Omental fat pad (tissue), 3 donors: ENCODE measurements at regions not wholly inside any gene's neighbourhood (a gene's known extent, or its start where the extent isn't known, plus 50 kb on each side); places are given as distances from the start of the nearest gene placed in this dataset.

Experiments used
- ATAC-seq: fragments of 150-250 bp; one replicate; pipeline ENCODE4 v1.9.1; 2016; ENCODE audit warnings: mild to moderate bottlenecking, moderate library complexity; ENCODE audit not compliant: low FRiP score
- DNase-seq: peaks from one replicate; pipeline ENCODE4 v3.0.0-alpha.2; 2019; ENCODE audit warnings: low spot score
- TF ChIP-seq, protein P1 (sequence below), 3 donors: fragments of 450-650 bp; IDR thresholded peaks; one replicate each; pipeline ENCODE4 v1.5.1; 2016 to 2017; ENCODE audit warnings: antibody characterized with exemption in 3 of 3, mild to moderate bottlenecking in 3 of 3, moderate library complexity in 2 of 3

DNA sequence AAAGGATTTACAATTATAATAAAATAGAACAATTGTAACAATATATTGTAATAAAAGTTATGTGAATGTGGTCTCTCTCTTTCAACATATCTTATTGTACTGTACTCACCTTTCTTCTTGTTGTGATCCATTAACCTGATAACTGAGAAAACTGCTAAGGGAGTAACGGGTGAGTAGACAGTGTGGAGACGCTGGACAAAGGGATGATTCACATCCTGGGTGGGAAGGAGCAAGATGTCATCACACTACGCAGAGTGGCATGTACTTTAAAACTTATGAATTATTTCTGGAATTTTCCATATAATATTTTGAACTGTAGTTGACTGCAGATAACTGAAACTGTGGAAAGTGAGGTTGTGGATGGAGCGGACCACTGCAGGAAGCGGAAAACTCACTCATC lies 91.2 kb upstream of the PLPP4 start:
- ATAC-seq (no peak), DNase-seq (no peak)
- TF ChIP-seq, protein P1, sequence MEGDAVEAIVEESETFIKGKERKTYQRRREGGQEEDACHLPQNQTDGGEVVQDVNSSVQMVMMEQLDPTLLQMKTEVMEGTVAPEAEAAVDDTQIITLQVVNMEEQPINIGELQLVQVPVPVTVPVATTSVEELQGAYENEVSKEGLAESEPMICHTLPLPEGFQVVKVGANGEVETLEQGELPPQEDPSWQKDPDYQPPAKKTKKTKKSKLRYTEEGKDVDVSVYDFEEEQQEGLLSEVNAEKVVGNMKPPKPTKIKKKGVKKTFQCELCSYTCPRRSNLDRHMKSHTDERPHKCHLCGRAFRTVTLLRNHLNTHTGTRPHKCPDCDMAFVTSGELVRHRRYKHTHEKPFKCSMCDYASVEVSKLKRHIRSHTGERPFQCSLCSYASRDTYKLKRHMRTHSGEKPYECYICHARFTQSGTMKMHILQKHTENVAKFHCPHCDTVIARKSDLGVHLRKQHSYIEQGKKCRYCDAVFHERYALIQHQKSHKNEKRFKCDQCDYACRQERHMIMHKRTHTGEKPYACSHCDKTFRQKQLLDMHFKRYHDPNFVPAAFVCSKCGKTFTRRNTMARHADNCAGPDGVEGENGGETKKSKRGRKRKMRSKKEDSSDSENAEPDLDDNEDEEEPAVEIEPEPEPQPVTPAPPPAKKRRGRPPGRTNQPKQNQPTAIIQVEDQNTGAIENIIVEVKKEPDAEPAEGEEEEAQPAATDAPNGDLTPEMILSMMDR (IDR thresholded peaks at IDR 0.05): no peak

DNA sequence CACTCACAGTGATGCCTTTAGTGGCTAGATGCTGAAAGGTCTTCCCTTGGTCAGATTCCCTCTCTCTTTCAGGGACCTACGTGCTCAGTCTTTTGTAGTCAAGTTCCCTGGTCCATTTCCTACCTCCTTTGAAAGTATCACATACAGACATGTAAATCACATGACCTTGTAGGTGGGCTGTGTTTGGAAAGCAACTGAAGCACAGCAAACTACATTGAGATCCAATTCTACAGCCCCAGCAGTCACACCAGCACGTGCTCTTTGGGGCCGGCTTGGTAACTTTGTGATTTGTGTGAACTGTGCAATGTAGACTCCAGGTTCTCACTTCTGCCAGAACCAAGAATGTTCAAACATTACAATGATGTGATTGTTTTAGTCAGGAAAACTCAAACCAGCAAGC lies 89.7 kb upstream of the PLPP4 start:
- no peak for ATAC-seq
- TF ChIP-seq, protein P1 (IDR thresholded peaks at IDR 0.05): no peak
- DNase-seq: no peak

DNA sequence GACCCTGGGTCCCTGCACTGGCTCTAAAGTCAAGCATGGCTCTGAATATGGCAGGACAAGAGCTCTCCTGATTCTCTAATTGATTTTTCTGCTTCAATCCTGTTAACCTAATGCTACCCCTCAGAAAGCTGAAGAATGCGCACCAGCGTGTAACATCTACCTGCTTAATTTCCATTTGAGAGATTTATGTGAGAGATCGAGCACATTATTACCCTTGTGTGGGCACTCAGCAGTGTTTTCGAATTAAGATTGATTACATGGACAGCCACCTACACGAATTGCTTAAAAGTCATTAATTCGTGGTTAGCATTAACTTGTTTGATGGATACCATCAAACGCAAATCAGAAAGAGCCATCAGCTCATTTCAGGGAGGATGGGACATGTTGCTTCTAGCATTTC lies 88.7 kb upstream of the PLPP4 start:
- DNase-seq: no peak
- TF ChIP-seq, protein P1 (IDR thresholded peaks at IDR 0.05): no peak
- ATAC-seq: no peak

DNA sequence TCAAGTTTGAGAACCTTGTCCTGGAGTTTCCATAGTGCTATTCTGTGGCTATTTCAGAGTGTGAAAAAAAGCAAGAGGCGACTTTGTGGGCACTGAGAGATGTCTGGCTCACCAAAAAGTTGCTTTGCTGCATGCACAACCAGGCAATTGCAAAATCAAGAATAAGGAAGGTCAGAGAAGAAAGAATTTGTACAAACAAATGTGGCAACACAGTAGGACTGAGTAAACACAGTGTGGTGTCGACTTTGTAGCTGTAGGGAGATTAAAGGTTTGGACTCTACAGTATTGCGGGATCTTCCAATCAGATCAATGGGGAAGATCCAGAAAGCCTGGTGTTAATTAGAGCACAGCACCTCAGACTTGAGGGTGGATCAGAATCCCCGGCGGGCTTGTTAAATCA lies 88.1 kb upstream of the PLPP4 start:
- DNase-seq (no peak), ATAC-seq (no peak)
- TF ChIP-seq, protein P1 (IDR thresholded peaks at IDR 0.05): no peak

DNA sequence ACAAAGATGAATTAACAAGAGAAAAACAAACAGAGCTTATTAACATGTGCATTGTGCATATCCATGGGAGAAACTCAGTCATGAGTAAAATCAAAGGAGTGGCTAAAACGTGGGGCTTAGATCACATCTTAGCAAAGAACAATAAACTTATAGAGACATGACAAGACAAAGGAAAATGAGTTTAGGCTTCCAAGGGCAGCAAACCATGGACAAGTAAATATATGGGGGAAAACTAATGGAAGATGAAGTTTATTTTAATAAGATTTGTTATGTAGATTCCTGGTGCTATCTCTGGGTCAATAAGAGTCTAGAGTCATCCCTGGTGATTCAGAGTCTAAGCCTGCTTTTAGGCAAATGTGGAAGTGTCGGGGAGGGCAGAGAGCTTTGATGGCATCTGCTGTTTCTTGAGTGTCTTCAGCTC lies 87.2 kb upstream of the PLPP4 start:
- DNase-seq (no peak), ATAC-seq (no peak)
- TF ChIP-seq, protein P1 (IDR thresholded peaks at IDR 0.05): no peak

DNA sequence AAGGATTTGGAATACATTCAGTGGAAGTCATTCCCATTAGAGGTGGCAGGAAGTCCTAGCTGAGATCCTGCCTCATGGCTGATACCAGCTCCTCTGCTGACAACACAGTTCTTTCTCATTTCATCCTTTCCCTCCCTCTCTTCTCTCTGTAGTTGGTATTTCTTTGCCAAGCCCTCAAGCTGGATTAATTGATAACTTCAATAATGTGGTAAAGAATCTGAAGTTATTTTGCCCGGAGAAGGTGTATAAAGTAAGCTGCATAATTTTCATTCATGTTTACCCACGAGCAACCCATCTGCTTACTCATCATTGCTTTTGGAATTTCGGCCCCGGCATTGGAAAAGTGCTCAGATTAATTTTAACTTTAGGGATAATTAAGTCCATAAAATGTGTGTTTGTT lies 85.2 kb upstream of the PLPP4 start:
- TF ChIP-seq, protein P1 (IDR thresholded peaks at IDR 0.05): no peak
- ATAC-seq: no peak
- DNase-seq: no peak

DNA sequence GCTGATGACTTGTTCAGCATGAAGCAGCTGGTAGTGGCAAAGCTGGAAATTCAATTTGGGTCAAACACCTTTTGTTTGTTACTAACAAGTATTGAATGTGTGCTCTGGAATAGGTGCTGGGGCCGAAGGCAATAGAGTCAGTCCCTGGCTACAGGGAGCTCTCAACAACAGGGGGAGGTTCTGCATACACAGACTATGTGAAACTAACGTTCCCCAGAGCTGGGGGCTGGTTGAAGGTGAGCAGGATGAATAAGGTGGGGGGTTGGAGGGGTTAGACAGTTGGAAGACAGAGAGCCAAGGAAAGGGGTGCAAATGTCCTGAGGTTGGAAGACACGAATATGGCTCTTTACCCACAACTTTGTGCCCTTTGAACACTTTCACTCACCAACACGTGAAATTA lies 84.1 kb upstream of the PLPP4 start:
- TF ChIP-seq, protein P1 (IDR thresholded peaks at IDR 0.05): no peak
- DNase-seq: no peak
- no peak for ATAC-seq
